Endothelial cell (in vitro differentiated cells): ENCODE measurements at regions not wholly inside any gene's neighbourhood (a gene's known extent, or its start where the extent isn't known, plus 50 kb on each side); places are given as distances from the start of the nearest gene placed in this dataset.
"Not testable (repeated sequence)": the region's sequence is repeated elsewhere in the genome, so short reads cannot be mapped to it uniquely, and the experiment has no call there.

ENCODE experiments used
- DNase-seq: peaks from one replicate; pipeline ENCODE4 v3.0.0; 2021; ENCODE audit warnings: low spot score
- H3K27ac Mint-ChIP-seq: one replicate; pipeline ENCODE4 v1.8.0; 2021; ENCODE audit warnings: mixed read lengths, inconsistent platforms; ENCODE audit not compliant: unreplicated experiment
- H3K27me3 Mint-ChIP-seq: one replicate; pipeline ENCODE4 v1.8.0; 2021; ENCODE audit warnings: mild to moderate bottlenecking, moderate library complexity, mixed read lengths, inconsistent platforms; ENCODE audit not compliant: unreplicated experiment
- H3K36me3 Mint-ChIP-seq: one replicate; pipeline ENCODE4 v1.8.0; 2021; ENCODE audit warnings: mild to moderate bottlenecking, low read depth, mixed read lengths, inconsistent platforms; ENCODE audit not compliant: unreplicated experiment
- H3K4me1 Mint-ChIP-seq: one replicate; pipeline ENCODE4 v1.8.0; 2021; ENCODE audit warnings: mild to moderate bottlenecking, mixed read lengths, inconsistent platforms; ENCODE audit not compliant: unreplicated experiment
- H3K4me3 Mint-ChIP-seq: one replicate; pipeline ENCODE4 v1.8.0; 2021; ENCODE audit warnings: mild to moderate bottlenecking, mixed read lengths, inconsistent platforms; ENCODE audit not compliant: unreplicated experiment
- H3K9me3 Mint-ChIP-seq: one replicate; pipeline ENCODE4 v1.8.0; 2021; ENCODE audit warnings: mixed read lengths, inconsistent platforms; ENCODE audit not compliant: unreplicated experiment
- TF ChIP-seq, protein P1 (sequence below): fragments of 200-600 bp; sonication (generic); IDR thresholded peaks from one replicate; pipeline ENCODE4 v1.5.0; 2021; ENCODE audit warnings: antibody characterized with exemption; ENCODE audit not compliant: unreplicated experiment

DNA sequence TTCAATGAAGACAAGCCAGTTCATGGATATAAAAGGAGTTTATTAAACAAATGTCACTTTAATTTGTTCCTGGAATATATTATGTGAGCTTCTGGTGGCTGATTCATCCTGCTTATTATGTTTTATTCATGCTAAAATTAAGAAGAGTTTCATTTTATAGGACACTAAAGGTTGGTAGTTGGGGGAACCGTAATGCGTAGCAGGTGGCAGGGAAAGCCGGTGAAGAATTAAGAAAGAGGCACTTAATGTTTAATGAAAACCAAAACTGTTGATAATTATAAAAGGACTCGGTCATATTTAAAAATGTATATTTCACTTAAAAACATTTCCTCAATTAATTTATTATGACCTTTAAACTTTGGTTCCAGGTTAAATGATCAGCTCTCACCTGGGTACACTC, 94.3 kb downstream of the XKR3 start:
- DNase-seq, H3K4me3 Mint-ChIP-seq, H3K36me3 Mint-ChIP-seq, H3K4me1 Mint-ChIP-seq, H3K27ac Mint-ChIP-seq, H3K27me3 Mint-ChIP-seq: not testable (repeated sequence)
- peaks cover 13% of the 10 kb centered on the region for H3K9me3 Mint-ChIP-seq

DNA sequence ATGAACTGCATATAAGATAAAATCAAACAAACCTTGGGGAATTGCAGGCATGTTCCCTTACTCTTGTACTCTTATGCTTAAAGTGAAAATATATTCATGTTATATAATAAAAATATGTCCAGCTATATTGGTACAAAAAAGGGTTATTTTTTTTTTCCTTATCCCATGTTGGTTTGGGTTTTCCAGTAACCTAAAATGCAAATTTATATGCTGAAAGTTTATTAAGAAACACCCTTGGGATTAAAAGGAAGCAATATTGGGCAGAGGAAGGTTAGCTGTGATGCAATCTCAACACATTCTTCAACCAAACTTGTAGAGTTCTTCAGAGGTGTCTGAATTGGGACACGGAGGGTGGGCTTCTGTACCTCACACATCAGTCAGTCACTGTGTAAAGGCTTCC, 97.7 kb downstream of the XKR3 start:
- not testable (repeated sequence) for DNase-seq, H3K4me3 Mint-ChIP-seq, H3K27me3 Mint-ChIP-seq, H3K9me3 Mint-ChIP-seq, H3K36me3 Mint-ChIP-seq, H3K4me1 Mint-ChIP-seq, H3K27ac Mint-ChIP-seq

DNA sequence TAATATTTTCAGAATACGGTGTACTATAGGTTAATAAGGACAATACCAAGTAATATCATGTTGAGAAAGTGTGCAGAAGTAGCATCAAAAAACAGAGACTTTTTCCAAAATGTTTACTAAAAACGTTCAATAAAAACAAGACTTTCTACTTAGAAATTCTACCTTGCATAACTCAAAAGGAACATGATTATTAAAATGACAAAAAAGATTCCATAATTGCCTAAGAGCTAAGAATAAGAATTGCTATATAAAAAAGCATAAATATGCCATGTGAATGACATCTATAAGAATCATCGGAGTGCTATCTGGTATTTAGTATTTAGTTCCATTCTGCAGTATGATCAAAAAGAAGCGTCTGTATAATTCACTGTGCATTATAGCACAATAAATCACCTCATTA, 102.0 kb downstream of the XKR3 start:
- peaks cover 14% of the 10 kb centered on the region for H3K9me3 Mint-ChIP-seq
- H3K4me3 Mint-ChIP-seq, H3K27me3 Mint-ChIP-seq, H3K27ac Mint-ChIP-seq, H3K36me3 Mint-ChIP-seq, DNase-seq, H3K4me1 Mint-ChIP-seq: not testable (repeated sequence)

DNA sequence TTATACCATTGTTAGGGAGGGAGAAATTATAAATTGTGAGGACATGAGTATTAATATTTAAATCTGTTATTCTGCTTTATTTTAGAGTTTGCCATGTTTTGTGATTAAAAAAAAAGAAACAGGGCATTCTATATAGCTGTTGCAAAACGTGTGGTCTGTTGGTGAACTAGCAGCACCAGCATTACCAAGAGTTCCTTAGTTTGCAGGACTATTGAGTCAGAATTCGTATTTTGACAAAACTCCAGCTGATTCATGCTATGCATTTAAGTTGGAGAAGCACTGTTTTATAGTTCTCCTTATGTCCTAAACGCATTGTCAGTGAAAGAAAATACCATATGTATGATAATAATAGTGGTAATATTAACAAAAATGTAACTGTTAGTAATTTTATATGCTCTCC, 102.6 kb downstream of the XKR3 start:
- not testable (repeated sequence) for H3K4me3 Mint-ChIP-seq, DNase-seq, H3K27me3 Mint-ChIP-seq, H3K4me1 Mint-ChIP-seq, H3K27ac Mint-ChIP-seq, H3K36me3 Mint-ChIP-seq
- H3K9me3 Mint-ChIP-seq = peaks cover 13% of the 10 kb centered on the region

DNA sequence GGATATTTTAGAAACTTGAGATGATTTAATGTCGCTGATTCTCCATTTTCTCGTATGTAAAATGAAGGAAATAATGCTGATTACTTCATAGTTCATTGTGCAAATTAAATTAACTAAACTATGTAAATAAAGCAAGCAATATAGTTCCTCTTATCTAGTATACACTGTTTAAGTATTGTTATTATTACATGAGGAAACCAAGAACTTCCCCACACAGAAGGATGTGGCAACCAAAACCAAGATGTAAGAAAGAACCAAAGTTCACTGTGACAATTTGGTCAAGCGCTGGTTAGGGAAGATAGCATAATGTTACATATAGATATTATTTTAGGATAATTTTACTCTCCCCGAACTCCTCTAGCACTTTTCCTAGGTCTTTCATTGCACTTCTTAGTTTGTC, 103.2 kb downstream of the XKR3 start:
- H3K9me3 Mint-ChIP-seq = peaks cover 13% of the 10 kb centered on the region
- H3K27ac Mint-ChIP-seq = no peak overlapping the region
- peaks cover 5% of the 10 kb centered on the region for H3K36me3 Mint-ChIP-seq
- H3K4me1 Mint-ChIP-seq = no peaks in the 10 kb centered on the region
- peaks cover 3% of the 10 kb centered on the region for H3K27me3 Mint-ChIP-seq
- TF ChIP-seq, protein P1, sequence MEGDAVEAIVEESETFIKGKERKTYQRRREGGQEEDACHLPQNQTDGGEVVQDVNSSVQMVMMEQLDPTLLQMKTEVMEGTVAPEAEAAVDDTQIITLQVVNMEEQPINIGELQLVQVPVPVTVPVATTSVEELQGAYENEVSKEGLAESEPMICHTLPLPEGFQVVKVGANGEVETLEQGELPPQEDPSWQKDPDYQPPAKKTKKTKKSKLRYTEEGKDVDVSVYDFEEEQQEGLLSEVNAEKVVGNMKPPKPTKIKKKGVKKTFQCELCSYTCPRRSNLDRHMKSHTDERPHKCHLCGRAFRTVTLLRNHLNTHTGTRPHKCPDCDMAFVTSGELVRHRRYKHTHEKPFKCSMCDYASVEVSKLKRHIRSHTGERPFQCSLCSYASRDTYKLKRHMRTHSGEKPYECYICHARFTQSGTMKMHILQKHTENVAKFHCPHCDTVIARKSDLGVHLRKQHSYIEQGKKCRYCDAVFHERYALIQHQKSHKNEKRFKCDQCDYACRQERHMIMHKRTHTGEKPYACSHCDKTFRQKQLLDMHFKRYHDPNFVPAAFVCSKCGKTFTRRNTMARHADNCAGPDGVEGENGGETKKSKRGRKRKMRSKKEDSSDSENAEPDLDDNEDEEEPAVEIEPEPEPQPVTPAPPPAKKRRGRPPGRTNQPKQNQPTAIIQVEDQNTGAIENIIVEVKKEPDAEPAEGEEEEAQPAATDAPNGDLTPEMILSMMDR = no peak
- DNase-seq = no peak
- no peak overlapping the region for H3K4me3 Mint-ChIP-seq

DNA sequence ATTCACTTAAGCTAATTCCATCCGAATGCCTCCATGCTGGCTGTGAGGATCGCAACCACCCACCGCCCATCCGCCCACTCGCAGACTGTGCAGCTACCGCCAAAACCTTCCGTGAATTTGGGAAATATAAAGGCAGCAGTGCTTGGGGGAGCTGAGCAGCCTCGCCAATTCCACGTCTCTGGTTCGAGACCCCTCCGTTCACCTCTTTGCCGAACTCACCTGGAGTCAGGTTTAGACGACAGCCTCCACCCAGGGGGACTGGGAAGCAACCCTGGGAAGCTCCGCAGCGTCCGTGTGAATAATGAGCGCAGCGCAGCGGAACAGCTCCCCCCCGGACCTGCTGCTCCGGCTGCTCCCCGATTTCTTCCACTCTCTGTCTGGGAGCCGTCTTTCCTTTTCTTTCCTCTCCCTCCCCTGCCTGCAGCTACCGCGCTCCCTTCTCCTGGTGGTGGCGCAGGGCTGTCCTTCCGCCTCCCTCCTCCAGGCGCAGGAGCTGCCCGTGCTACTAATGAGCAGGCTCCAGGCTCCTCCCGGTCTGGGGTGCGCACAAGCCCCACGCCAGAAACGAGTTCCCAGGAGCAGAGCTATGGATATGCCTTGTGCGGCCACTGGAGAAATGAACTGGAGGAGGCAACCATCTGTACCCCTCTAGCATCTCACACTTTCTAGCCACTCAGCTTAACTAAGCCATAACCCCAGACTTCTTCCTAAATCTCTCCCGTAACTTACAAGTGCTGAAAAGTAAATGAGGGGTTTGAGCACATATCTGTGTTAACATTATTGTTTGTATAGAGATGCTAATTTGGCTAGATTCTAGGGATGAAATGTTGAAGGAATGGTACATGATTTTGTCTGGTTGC, 107.3 kb downstream of the XKR3 start:
- Mint-ChIP-seq H3K4me1 (no peaks in the 10 kb centered on the region), H3K27me3 (peaks cover 3% of the 10 kb centered on the region), H3K27ac (no peak overlapping the region), H3K36me3 (peaks cover 5% of the 10 kb centered on the region), H3K4me3 (no peak overlapping the region), H3K9me3 (peaks cover 16% of the 10 kb centered on the region)
- no peak for DNase-seq
- TF ChIP-seq, protein P1 = no peak

DNA sequence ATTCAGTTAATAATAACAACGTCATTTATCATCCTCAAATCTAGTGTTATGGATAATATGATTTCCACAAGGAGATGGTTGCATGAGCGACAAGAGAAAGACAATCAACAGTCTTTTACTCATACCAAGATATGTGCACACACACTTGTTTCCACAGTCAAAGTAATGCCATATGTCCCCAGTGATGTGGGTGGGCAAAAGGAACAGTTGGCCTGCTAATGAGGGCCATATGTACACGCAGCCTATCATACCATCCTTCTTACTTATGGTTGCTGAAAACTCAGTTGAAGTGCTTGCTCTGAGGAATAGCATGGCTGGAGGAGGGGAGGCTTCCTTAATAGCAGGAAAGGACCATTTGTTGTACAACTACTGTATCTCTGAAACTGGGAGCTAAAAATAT, 110.6 kb downstream of the XKR3 start:
- not testable (repeated sequence) for H3K4me3 Mint-ChIP-seq, DNase-seq, H3K4me1 Mint-ChIP-seq, H3K27ac Mint-ChIP-seq, H3K36me3 Mint-ChIP-seq, H3K27me3 Mint-ChIP-seq
- peaks cover 12% of the 10 kb centered on the region for H3K9me3 Mint-ChIP-seq

DNA sequence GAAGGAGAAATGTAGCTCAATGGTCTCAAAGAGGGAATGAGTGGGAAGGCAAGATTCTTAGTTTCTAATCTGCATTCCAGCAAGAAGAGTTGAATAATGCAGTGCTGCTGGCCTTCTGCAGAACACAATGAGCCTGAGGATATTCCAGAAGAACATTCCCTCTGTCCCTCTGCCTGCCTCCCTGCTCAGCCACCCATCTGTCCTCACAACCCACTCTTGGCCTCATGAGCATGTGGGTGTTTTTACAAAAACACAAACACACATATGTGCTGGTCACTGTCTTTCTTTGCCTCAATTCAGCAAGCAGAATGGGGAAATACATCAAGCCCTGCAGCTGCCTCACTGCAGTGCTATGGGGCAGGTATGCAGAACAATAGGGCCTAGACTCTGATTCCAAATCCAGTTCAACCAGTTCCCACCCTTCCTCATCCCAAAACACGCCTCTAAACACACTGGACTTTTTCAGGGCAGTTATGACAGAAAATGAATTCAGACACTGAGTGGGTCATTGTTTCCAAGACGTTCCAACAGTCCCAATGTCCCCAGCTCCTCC, 109.8 kb upstream of the CCT8L2 start:
- H3K4me1 Mint-ChIP-seq, H3K36me3 Mint-ChIP-seq: not testable (repeated sequence)

DNA sequence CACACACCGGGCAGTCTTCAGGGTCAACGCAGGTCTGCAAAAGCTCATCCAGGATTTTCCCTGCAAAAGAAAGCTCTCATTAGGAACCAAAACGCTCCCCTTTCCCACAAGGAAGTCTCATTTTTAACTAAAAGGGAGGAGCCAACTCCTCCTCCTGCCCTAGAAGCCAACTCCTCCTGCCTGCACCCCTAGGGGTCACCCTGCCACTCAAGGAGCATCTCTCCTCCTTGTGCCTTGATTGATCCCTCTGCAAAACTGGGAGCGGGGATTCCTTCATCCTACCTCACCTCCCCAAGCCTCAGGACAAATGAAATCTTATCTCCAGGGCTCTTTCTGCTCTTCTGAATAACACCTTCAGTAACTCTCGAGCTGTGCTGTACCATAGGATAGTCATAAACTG, 107.8 kb upstream of the CCT8L2 start:
- DNase-seq, H3K4me3 Mint-ChIP-seq, H3K27ac Mint-ChIP-seq, H3K4me1 Mint-ChIP-seq: not testable (repeated sequence)
- Mint-ChIP-seq H3K9me3 (peaks cover 47% of the 10 kb centered on the region), H3K27me3 (peaks cover 14% of the 10 kb centered on the region), H3K36me3 (peaks cover 13% of the 10 kb centered on the region)

More for the DNA sequence above, 109.8 kb upstream of the CCT8L2 start:
- not testable (repeated sequence) for H3K27ac Mint-ChIP-seq, DNase-seq, H3K4me3 Mint-ChIP-seq
- Mint-ChIP-seq H3K9me3 (peaks cover 36% of the 10 kb centered on the region), H3K27me3 (peaks cover 12% of the 10 kb centered on the region)
